EH (cell line): ENCODE measurements at regions not wholly inside any gene's neighbourhood (a gene's known extent, or its start where the extent isn't known, plus 50 kb on each side); places are given as distances from the start of the nearest gene placed in this dataset.

Experiments used
- DNase-seq: peaks from one replicate; pipeline ENCODE4 v3.0.0-alpha.2; 2015; ENCODE audit warnings: low read depth

- no peak for DNase-seq
Observed at GRCh38 chr11:42593441-42593840, 718.4 kb upstream of the API5 start.

GRCh38 chr11:42595876-42596275 lies 715.9 kb upstream of the API5 start:
- DNase-seq = no peak

GRCh38 chr11:42596576-42597145 lies 715.1 kb upstream of the API5 start:
- DNase-seq = peak; percentile 0

- no peak for DNase-seq
Observed at GRCh38 chr11:42598341-42598740, 713.5 kb upstream of the API5 start.

GRCh38 chr11:42620796-42621195 lies 691.0 kb upstream of the API5 start:
- DNase-seq = no peak

GRCh38 chr11:42625757-42626665 lies 685.8 kb upstream of the API5 start:
- no peak for DNase-seq

GRCh38 chr11:42631220-42631843 lies 680.5 kb upstream of the API5 start:
- peak; percentile 17 for DNase-seq

- no peak for DNase-seq
Observed at GRCh38 chr11:42646959-42647358, 664.8 kb upstream of the API5 start.

GRCh38 chr11:42647993-42648392 lies 663.8 kb upstream of the API5 start:
- no peak for DNase-seq

- no peak for DNase-seq
Observed at GRCh38 chr11:42651621-42652020, 660.2 kb upstream of the API5 start.

- no peak for DNase-seq
Observed at GRCh38 chr11:42657169-42657568, 654.6 kb upstream of the API5 start.

- DNase-seq = no peak
Observed at GRCh38 chr11:42661942-42662341, 649.9 kb upstream of the API5 start.

GRCh38 chr11:42669248-42669976 lies 642.4 kb upstream of the API5 start:
- DNase-seq = no peak

GRCh38 chr11:42674436-42674835 lies 637.4 kb upstream of the API5 start:
- no peak for DNase-seq

- DNase-seq = no peak
Observed at GRCh38 chr11:42707541-42707940, 604.3 kb upstream of the API5 start.

- DNase-seq = no peak
Observed at GRCh38 chr11:42709216-42709615, 602.6 kb upstream of the API5 start.

GRCh38 chr11:42713279-42713678 lies 598.5 kb upstream of the API5 start:
- no peak for DNase-seq

- DNase-seq = no peak
Observed at GRCh38 chr11:42713753-42714152, 598.0 kb upstream of the API5 start.

- no peak for DNase-seq
Observed at GRCh38 chr11:42720716-42721563, 590.9 kb upstream of the API5 start.

- DNase-seq = no peak
Observed at GRCh38 chr11:42727879-42728278, 583.9 kb upstream of the API5 start.

- DNase-seq = no peak
Observed at GRCh38 chr11:42762348-42762747, 549.4 kb upstream of the API5 start.

- no peak for DNase-seq
Observed at GRCh38 chr11:42764936-42765335, 546.9 kb upstream of the API5 start.
